Keratinocyte (primary cell): ENCODE measurements at regions not wholly inside any gene's neighbourhood (a gene's known extent, or its start where the extent isn't known, plus 50 kb on each side); places are given as distances from the start of the nearest gene placed in this dataset.
"Not testable (repeated sequence)": the region's sequence is repeated elsewhere in the genome, so short reads cannot be mapped to it uniquely, and the experiment has no call there.

Experiments used
- CTCF ChIP-seq, 3 experiments: IDR thresholded peaks in 1 of 3; conservative IDR thresholded peaks in 1 of 3; optimal IDR thresholded peaks in 1 of 3; 2 replicates in 2 of 3; 3 replicates in 1 of 3; pipeline versions ENCODE3 to v1.5.1; 2011; ENCODE audit warnings: low read length in 3 of 3, mild to moderate bottlenecking in 3 of 3, moderate library complexity in 2 of 3, control low read depth in 1 of 3, inconsistent platforms in 1 of 3; ENCODE audit not compliant: insufficient read depth in 2 of 3; ENCODE audit errors: extremely low read depth in 1 of 3
- EZH2 ChIP-seq: IDR thresholded peaks from one replicate; pipeline ENCODE4 v1.6.1; 2012; ENCODE audit warnings: inconsistent platforms, mild to moderate bottlenecking, low read length, moderate library complexity

- TF ChIP-seq EZH2; CTCF (optimal IDR thresholded peaks at IDR 0.05 in 1 of 3, IDR thresholded peaks at IDR 0.05 in 1 of 3, conservative IDR thresholded peaks at IDR 0.05 in 1 of 3; ENCODE audit: extremely low read depth in 1 of 3, insufficient read depth in 2 of 3, low read length in 3 of 3): not testable (repeated sequence)
These were observed 93.5 kb upstream of the RGPD2 start for GRCh38 chr2:87919023-87919665.
